CD1c-positive myeloid dendritic cell (primary cell): ENCODE measurements at regions not wholly inside any gene's neighbourhood (a gene's known extent, or its start where the extent isn't known, plus 50 kb on each side); places are given as distances from the start of the nearest gene placed in this dataset.
A peak's percentile ranks its signal among the peaks of the same experiment; 100 is the strongest.
"Not testable (repeated sequence)": the region's sequence is repeated elsewhere in the genome, so short reads cannot be mapped to it uniquely, and the experiment has no call there.

Experiments used
- DNase-seq: peaks from one replicate; pipeline ENCODE4 v3.0.0-alpha.2; 2016; ENCODE audit errors: extremely low spot score

GRCh38 chr2:161063157-161063945 is 96.9 kb upstream of the TANK start:
- peak; percentile 86 for DNase-seq

- DNase-seq, result no peak
Measured at GRCh38 chr2:161063946-161064306, 96.3 kb upstream of the TANK start.

- DNase-seq, result no peak
Measured at GRCh38 chr2:161067846-161068350, 92.3 kb upstream of the TANK start.

GRCh38 chr2:161068670-161069069 is 91.6 kb upstream of the TANK start:
- no peak for DNase-seq

- no peak for DNase-seq
Measured at GRCh38 chr2:161070693-161071479, 89.3 kb upstream of the TANK start.

- not testable (repeated sequence) for DNase-seq
Measured at GRCh38 chr2:161072436-161072835, 87.8 kb upstream of the TANK start.

GRCh38 chr2:161075701-161076100 is 84.5 kb upstream of the TANK start:
- no peak for DNase-seq

- DNase-seq, result no peak
Measured at GRCh38 chr2:161076936-161077335, 83.3 kb upstream of the TANK start.

GRCh38 chr2:161077367-161078210 is 82.6 kb upstream of the TANK start:
- peak; percentile 93 for DNase-seq

- no peak for DNase-seq
Measured at GRCh38 chr2:161078211-161078539, 82.1 kb upstream of the TANK start.

- DNase-seq, result no peak
Measured at GRCh38 chr2:161085149-161085548, 75.1 kb upstream of the TANK start.

GRCh38 chr2:161088658-161089350 is 71.4 kb upstream of the TANK start:
- DNase-seq, result peak; percentile 17

GRCh38 chr2:161090411-161090810 is 69.8 kb upstream of the TANK start:
- DNase-seq, result peak; percentile 25

- no peak for DNase-seq
Measured at GRCh38 chr2:161095314-161095713, 64.9 kb upstream of the TANK start.

- DNase-seq, result no peak
Measured at GRCh38 chr2:161096336-161096735, 63.9 kb upstream of the TANK start.

- DNase-seq, result no peak
Measured at GRCh38 chr2:161097157-161097556, 63.1 kb upstream of the TANK start.

GRCh38 chr2:161100211-161100895 is 59.9 kb upstream of the TANK start:
- DNase-seq, result no peak

- DNase-seq, result no peak
Measured at GRCh38 chr2:161101406-161101805, 58.8 kb upstream of the TANK start.

- DNase-seq, result no peak
Measured at GRCh38 chr2:161102770-161103450, 57.3 kb upstream of the TANK start.

GRCh38 chr2:161103451-161103831 is 56.8 kb upstream of the TANK start:
- DNase-seq, result no peak
